KG1 (cell line): ENCODE measurements at regions not wholly inside any gene's neighbourhood (a gene's known extent, or its start where the extent isn't known, plus 50 kb on each side); places are given as distances from the start of the nearest gene placed in this dataset.
"Not testable (repeated sequence)": the region's sequence is repeated elsewhere in the genome, so short reads cannot be mapped to it uniquely, and the experiment has no call there.

Experiments used
- DNase-seq: peaks from one replicate; lab custom pipeline; 2025; lab: John Stamatoyannopoulos, UW

- not testable (repeated sequence) for DNase-seq
Measured at GRCh38 chr1:223961985-223962384, 116.2 kb upstream of the TP53BP2 start.

DNA sequence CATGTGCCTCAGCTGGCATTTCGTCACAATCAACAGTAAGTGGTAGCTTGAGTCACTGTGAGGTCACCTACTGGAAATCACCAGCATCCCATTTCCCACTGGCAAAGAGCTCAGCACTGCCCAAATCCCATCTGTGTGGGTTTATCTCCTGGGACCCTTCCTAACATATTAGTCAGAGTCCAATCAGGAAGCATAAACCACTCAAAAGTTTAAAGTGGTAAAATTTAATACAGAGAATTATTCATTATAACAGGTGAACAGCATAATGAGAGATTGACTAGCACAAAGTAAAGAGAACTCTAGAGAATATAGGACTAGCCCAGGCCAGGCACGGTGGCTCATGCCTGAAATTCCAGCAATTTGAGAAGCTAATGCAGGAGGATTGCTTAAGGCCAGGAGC, 107.1 kb upstream of the TP53BP2 start:
- DNase-seq, result not testable (repeated sequence)

- not testable (repeated sequence) for DNase-seq
Measured at GRCh38 chr1:223951551-223951950, 105.8 kb upstream of the TP53BP2 start.

DNA sequence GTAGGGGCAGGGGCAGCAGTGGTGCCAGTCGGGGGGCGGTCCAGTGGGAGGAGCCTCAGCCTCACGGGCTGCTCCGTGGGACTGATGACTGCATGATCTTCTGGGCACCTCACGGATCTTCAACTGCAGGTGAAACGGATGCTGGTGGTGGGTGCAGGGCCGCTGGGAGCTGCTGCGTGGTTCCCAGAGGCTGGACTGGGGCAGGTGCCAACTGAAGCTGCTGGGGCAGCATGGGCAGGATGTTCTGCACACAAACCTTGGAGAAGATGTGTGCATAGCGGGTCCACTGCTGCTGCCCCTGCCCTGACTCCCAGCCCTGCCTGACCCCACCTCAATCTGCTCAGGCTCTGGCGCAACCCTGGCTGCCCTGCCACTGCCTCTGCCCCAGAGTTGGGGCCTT, 104.2 kb upstream of the TP53BP2 start:
- DNase-seq, result not testable (repeated sequence)

GRCh38 chr1:223948041-223948440, 102.3 kb upstream of the TP53BP2 start:
- DNase-seq, result not testable (repeated sequence)

DNA sequence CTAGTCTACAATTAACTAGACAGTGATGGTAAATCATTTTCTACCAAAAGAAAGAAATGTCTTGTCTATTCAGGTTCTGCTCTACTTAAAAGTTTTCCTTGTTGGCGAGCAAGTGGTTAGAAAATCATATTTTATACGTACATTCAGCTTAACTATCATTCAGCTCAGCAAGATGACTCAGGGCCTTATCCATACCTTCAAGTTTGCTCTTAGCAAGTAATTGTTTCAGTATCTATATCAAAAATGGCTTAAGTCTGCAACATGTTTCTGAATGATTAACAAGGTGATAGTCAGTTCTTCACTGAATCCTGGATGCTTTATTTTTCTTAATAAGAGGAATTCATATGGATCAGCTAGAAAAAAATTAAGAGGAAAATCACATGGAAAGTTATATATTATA, 90.8 kb upstream of the TP53BP2 start:
- not testable (repeated sequence) for DNase-seq

GRCh38 chr1:223931476-223931875, 85.7 kb upstream of the TP53BP2 start:
- not testable (repeated sequence) for DNase-seq

GRCh38 chr1:223920805-223921204, 75.1 kb upstream of the TP53BP2 start:
- not testable (repeated sequence) for DNase-seq

DNA sequence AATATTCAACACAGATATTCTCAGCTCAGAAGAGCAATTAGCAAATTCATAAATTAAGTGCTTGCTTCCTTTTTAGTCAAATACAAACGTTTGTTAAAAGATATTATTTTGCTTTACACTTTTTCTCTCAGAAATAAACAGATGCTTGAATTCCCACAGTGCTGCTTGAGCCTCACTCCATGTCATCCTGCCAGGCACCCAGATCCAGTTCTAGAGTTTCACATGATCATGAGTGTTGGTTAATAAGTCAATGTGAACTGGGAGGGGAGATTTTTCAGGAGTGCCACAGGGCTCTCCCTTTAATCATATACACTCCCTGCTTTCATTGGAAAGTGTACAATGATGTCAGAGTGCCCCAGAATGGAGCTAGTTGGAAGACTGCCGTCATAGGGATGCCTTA, 69.7 kb upstream of the TP53BP2 start:
- not testable (repeated sequence) for DNase-seq

GRCh38 chr1:223913715-223914114, 68.0 kb upstream of the TP53BP2 start:
- not testable (repeated sequence) for DNase-seq

- not testable (repeated sequence) for DNase-seq
Measured at GRCh38 chr1:223907943-223908587, 62.3 kb upstream of the TP53BP2 start.

- DNase-seq, result not testable (repeated sequence)
Measured at GRCh38 chr1:223903221-223903620, 57.5 kb upstream of the TP53BP2 start.

GRCh38 chr1:223899775-223900174, 54.0 kb upstream of the TP53BP2 start:
- not testable (repeated sequence) for DNase-seq

DNA sequence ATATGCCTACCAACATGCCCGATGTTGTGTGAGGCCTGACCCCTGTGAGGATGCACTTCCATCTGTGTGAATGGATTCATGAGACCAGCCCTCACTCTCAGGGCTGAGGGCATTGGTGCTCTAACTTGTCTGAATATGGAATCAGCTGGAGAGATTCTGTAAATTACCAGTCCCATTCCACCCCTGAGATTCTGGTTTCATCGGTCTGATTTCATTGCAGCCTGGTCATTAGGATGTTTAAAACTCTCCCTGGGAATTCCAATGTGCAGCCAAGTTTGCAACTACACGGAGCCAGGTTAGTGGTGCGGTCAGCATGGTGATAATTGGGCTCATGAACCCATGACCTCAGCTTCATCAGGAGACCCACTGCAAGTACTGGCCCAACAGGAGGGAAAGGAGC, 51.4 kb upstream of the TP53BP2 start:
- DNase-seq, result not testable (repeated sequence)

DNA sequence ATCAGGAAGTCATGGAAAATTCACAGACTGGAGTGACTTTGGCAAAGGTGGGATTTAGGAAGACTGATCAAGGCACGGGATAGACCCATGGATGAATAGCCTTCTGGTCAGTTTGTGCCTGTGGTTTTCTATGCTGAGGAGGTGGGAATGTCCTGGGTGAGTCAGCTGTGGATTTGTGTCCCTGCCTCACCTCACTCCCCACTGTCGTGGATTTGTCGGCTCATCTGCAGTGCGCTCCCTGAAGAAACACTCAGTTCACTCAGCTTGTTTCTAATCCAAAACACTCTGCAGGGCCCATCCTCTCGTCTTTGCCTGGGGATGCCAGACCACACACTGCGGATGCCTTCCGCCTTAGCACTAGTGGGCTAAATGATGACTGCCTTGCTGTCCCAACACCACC, 50.2 kb upstream of the TP53BP2 start:
- DNase-seq, result not testable (repeated sequence)
